OCI-LY1 (cell line): ENCODE measurements at regions not wholly inside any gene's neighbourhood (a gene's known extent, or its start where the extent isn't known, plus 50 kb on each side); places are given as distances from the start of the nearest gene placed in this dataset.

Source experiments
- H2AFZ ChIP-seq: fragments of 200-600 bp; sonication (generic), shearing (Covaris generic); 2 replicates; pipeline ENCODE4 v1.6.0; 2014; ENCODE audit warnings: antibody characterized with exemption, mild to moderate bottlenecking, low read length
- H3F3A ChIP-seq: fragments of 200-600 bp; sonication (generic), shearing (Covaris generic); 2 replicates; pipeline ENCODE4 v1.6.0; 2014; ENCODE audit warnings: mild to moderate bottlenecking, antibody characterized with exemption, low read length, moderate library complexity; ENCODE audit not compliant: insufficient read depth
- H3K27ac ChIP-seq: fragments of 200-600 bp; sonication (generic); 2 replicates; pipeline ENCODE4 v1.5.1; 2014; ENCODE audit warnings: low read length, mixed run types, mild to moderate bottlenecking, low read depth; ENCODE audit not compliant: poor library complexity, severe bottlenecking
- H3K27me3 ChIP-seq: fragments of 200-600 bp; sonication (generic); 2 replicates; pipeline ENCODE4 v1.6.0; 2014; ENCODE audit warnings: antibody characterized with exemption, mild to moderate bottlenecking, low read length, moderate library complexity; ENCODE audit not compliant: insufficient read depth
- H3K36me3 ChIP-seq: fragments of 200-600 bp; sonication (generic); 2 replicates; pipeline ENCODE4 v1.6.1; 2014; ENCODE audit warnings: mild to moderate bottlenecking, antibody characterized with exemption, low read length, moderate library complexity, mixed read lengths; ENCODE audit not compliant: insufficient read depth
- H3K4me1 ChIP-seq: fragments of 200-600 bp; sonication (generic); 2 replicates; pipeline ENCODE4 v1.5.1; 2014; ENCODE audit warnings: mild to moderate bottlenecking, low read length, moderate library complexity; ENCODE audit not compliant: insufficient read depth, severe bottlenecking
- H3K4me2 ChIP-seq: fragments of 200-600 bp; sonication (generic), shearing (Covaris generic); 2 replicates; pipeline ENCODE4 v1.6.1; 2014; ENCODE audit warnings: low read length
- H3K4me3 ChIP-seq: fragments of 200-600 bp; sonication (generic); 2 replicates; pipeline ENCODE4 v1.5.1; 2014; ENCODE audit warnings: low read length, low read depth, mild to moderate bottlenecking, mixed read lengths; ENCODE audit not compliant: poor library complexity, severe bottlenecking
- H3K79me2 ChIP-seq: fragments of 200-600 bp; shearing (Covaris generic); 2 replicates; pipeline ENCODE4 v1.6.1; 2016; ENCODE audit warnings: mixed run types, low read length, mixed read lengths; ENCODE audit not compliant: insufficient read depth
- H3K9ac ChIP-seq: fragments of 200-600 bp; sonication (generic), shearing (Covaris generic); 2 replicates; pipeline ENCODE4 v1.6.1; 2014; ENCODE audit warnings: mild to moderate bottlenecking, low read length, mixed read lengths
- H3K9me2 ChIP-seq: fragments of 200-600 bp; sonication (generic), shearing (Covaris generic); 2 replicates; pipeline ENCODE4 v1.6.1; 2014; ENCODE audit warnings: low read depth, mild to moderate bottlenecking, low read length, mixed read lengths
- H3K9me3 ChIP-seq: fragments of 200-600 bp; shearing (Covaris generic); 2 replicates; pipeline ENCODE4 v1.6.1; 2014; ENCODE audit warnings: low read length, mixed read lengths
- H4K20me1 ChIP-seq: fragments of 200-600 bp; sonication (generic), shearing (Covaris generic); 2 replicates; pipeline ENCODE4 v1.6.0; 2016; ENCODE audit warnings: mild to moderate bottlenecking, low read length; ENCODE audit not compliant: insufficient read depth
- CTCF ChIP-seq: fragments of 200-600 bp; sonication (generic), shearing (Covaris generic); IDR thresholded peaks from 2 replicates; pipeline ENCODE4 v1.5.1; 2017; ENCODE audit warnings: mild to moderate bottlenecking, antibody characterized with exemption, low read length, moderate library complexity, mixed read lengths
- EZH2 ChIP-seq: fragments of 200-600 bp; sonication (generic), shearing (Covaris generic); IDR thresholded peaks from 2 replicates; pipeline ENCODE4 v1.8.0; 2017; ENCODE audit warnings: borderline replicate concordance, mixed run types, mild to moderate bottlenecking, antibody characterized with exemption, low read length, moderate library complexity, mixed read lengths

GRCh38 chr2:404581-404980 lies 116.7 kb upstream of the ALKAL2 start:
- no peaks in the 10 kb centered on the region for H3F3A ChIP-seq
- H3K9me2 ChIP-seq = no peaks in the 10 kb centered on the region
- H3K9me3 ChIP-seq = no peaks in the 10 kb centered on the region
- no peaks in the 10 kb centered on the region for H3K79me2 ChIP-seq
- no peak overlapping the region for H3K9ac ChIP-seq
- H3K27ac ChIP-seq = no peak overlapping the region
- H3K4me2 ChIP-seq = no peak overlapping the region
- H3K36me3 ChIP-seq = no peaks in the 10 kb centered on the region
- peaks cover 21% of the 10 kb centered on the region for H3K4me1 ChIP-seq
- H2AFZ ChIP-seq = no peak overlapping the region
- H4K20me1 ChIP-seq = no peaks in the 10 kb centered on the region
- no peaks in the 10 kb centered on the region for H3K27me3 ChIP-seq
- TF ChIP-seq EZH2 (no peak), CTCF (no peak)
- H3K4me3 ChIP-seq = no peak overlapping the region

GRCh38 chr2:403682-404081 lies 115.8 kb upstream of the ALKAL2 start:
- H3K4me1 ChIP-seq = peaks cover 20% of the 10 kb centered on the region
- no peaks in the 10 kb centered on the region for H3K27me3 ChIP-seq
- no peak overlapping the region for H3K4me3 ChIP-seq
- no peaks in the 10 kb centered on the region for H4K20me1 ChIP-seq
- H3K4me2 ChIP-seq = no peak overlapping the region
- no peaks in the 10 kb centered on the region for H3K79me2 ChIP-seq
- no peaks in the 10 kb centered on the region for H3K9me2 ChIP-seq
- no peaks in the 10 kb centered on the region for H3K9me3 ChIP-seq
- no peak overlapping the region for H3K9ac ChIP-seq
- H3F3A ChIP-seq = no peaks in the 10 kb centered on the region
- TF ChIP-seq EZH2 (no peak), CTCF (no peak)
- H2AFZ ChIP-seq = no peak overlapping the region
- H3K36me3 ChIP-seq = no peaks in the 10 kb centered on the region
- H3K27ac ChIP-seq = no peak overlapping the region

GRCh38 chr2:402721-403120 lies 114.8 kb upstream of the ALKAL2 start:
- H3K79me2 ChIP-seq = no peaks in the 10 kb centered on the region
- peaks cover 10% of the 10 kb centered on the region for H3K4me1 ChIP-seq
- H3K9me2 ChIP-seq = no peaks in the 10 kb centered on the region
- H3K9me3 ChIP-seq = no peaks in the 10 kb centered on the region
- H3K36me3 ChIP-seq = no peaks in the 10 kb centered on the region
- no peak for TF ChIP-seq CTCF
- TF ChIP-seq EZH2 = no peak
- H3K9ac ChIP-seq = no peak overlapping the region
- no peaks in the 10 kb centered on the region for H3K27me3 ChIP-seq
- no peak overlapping the region for H2AFZ ChIP-seq
- H3K4me3 ChIP-seq = no peak overlapping the region
- no peak overlapping the region for H3K27ac ChIP-seq
- H4K20me1 ChIP-seq = no peaks in the 10 kb centered on the region
- H3K4me2 ChIP-seq = no peak overlapping the region
- no peaks in the 10 kb centered on the region for H3F3A ChIP-seq
